Effector memory CD8-positive, alpha-beta T cell (primary cell): ENCODE measurements at regions not wholly inside any gene's neighbourhood (a gene's known extent, or its start where the extent isn't known, plus 50 kb on each side); places are given as distances from the start of the nearest gene placed in this dataset.
"Not testable (repeated sequence)": the region's sequence is repeated elsewhere in the genome, so short reads cannot be mapped to it uniquely, and the experiment has no call there.

ENCODE experiments used
- ATAC-seq: fragments of 150-1000 bp; cut with Tn5 transposase; replicated peaks from 2 replicates; pipeline ENCODE4 v1.10.0; 2021; ENCODE audit warnings: mild to moderate bottlenecking, moderate library complexity
- DNase-seq, 3 experiments: peaks; one replicate each; pipeline ENCODE4 v3.0.0; 2021
- H3K27ac Mint-ChIP-seq, 2 donors: one replicate each; pipeline ENCODE4 v1.8.0; 2022; ENCODE audit warnings: mild to moderate bottlenecking in 2 of 2, mixed read lengths in 2 of 2, moderate library complexity in 2 of 2
- H3K27me3 Mint-ChIP-seq, 2 donors: one replicate each; pipeline ENCODE4 v1.8.0; 2022; ENCODE audit warnings: mixed read lengths in 2 of 2
- H3K36me3 Mint-ChIP-seq: one replicate; pipeline ENCODE4 v1.8.0; 2022; ENCODE audit warnings: mild to moderate bottlenecking, moderate library complexity, mixed read lengths; ENCODE audit not compliant: insufficient read depth
- H3K4me1 Mint-ChIP-seq, 2 donors: one replicate each; pipeline ENCODE4 v1.8.0; 2022; ENCODE audit warnings: low read depth in 2 of 2, mixed read lengths in 2 of 2
- H3K4me3 Mint-ChIP-seq, 2 donors: one replicate each; pipeline ENCODE4 v1.8.0; 2022; ENCODE audit warnings: mild to moderate bottlenecking in 2 of 2, mixed read lengths in 2 of 2, moderate library complexity in 2 of 2
- H3K9me3 Mint-ChIP-seq, 2 donors: one replicate each; pipeline ENCODE4 v1.8.0; 2022; ENCODE audit warnings: mixed read lengths in 2 of 2

DNA sequence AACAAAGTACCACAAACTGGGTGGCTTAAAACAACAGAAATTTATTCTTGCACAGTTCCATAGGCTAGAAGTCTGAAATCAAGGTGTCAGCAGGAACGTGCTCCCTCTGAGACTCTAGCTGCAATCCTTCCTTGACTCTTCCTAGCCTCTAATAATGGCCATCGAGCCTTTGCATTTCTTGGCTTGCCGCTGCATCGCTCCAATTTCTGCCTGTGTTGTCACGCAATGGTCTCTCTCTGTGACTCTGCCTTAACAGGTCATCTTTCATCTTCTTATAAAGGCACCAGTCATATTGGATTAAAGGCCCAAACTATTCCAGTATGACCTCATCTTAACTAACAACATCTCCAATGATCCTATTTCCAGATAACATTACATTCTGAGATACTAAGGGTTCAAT, 61.0 kb upstream of the FNDC3B start:
- ATAC-seq (no peak), DNase-seq (no peak)
- Mint-ChIP-seq H3K36me3 (no peaks in the 10 kb centered on the region), H3K9me3 (no peaks in the 10 kb centered on the region), H3K4me1 (peaks cover 8 to 14% of the 10 kb centered on the region in 2 donors), H3K27ac (no peak overlapping the region), H3K4me3 (no peak overlapping the region), H3K27me3 (no peaks in the 10 kb centered on the region)

DNA sequence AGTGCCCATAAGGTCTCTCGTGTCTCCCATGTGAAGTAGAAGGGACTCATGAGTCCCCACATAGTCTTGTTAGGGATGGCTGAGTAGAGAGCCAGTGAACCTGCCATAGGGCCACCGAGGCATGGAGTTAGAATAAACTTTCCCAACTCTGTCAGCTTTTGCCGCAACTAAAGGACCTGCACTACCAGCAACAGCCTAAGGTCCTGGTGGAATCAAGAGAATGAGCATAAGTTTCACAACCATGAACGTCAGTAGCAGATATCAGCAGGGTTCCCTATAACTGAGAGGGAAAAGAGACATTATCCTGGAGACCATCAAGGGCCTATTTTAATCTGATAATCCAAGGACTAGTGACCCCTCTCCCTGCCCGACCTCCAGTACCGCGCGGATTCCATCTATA, 60.3 kb upstream of the FNDC3B start:
- Mint-ChIP-seq H3K4me3 (no peak overlapping the region), H3K27me3 (no peaks in the 10 kb centered on the region), H3K9me3 (no peaks in the 10 kb centered on the region), H3K27ac (no peak overlapping the region), H3K4me1 (peaks cover 8 to 14% of the 10 kb centered on the region in 2 donors), H3K36me3 (no peaks in the 10 kb centered on the region)
- DNase-seq = no peak
- no peak for ATAC-seq

DNA sequence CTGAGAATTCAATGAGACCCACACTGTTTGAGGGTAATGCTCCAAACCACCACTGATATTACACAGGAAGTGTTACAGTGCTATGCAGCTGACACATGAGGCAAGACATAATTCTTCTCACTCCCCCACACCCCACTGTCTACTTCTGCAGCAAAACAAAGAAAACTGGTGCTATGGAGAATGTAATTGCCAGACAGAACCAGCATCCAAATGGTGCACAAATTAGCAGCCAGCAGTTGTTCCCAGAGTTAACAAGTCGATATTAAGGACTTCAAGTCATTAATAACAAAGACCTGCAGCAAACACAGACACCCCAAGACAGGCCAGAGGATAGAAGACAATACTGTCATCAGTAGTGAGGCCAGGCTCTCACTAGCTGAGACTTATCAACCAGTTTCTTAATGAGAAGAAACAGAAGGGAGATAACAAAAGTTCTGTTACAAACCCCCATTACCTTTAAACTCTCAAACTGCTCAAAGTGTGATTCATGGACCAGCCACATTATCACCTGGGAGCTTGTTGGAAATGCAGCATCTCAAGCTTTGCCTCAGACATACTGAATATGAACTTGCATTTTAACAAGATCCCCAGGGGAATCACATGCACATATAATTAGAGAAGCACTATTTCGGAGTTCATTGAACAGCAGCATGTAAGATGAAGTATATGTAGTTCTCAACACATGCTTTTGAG, 58.7 kb upstream of the FNDC3B start:
- peaks cover 8 to 14% of the 10 kb centered on the region in 2 donors for H3K4me1 Mint-ChIP-seq
- H3K27me3 Mint-ChIP-seq = no peaks in the 10 kb centered on the region
- no peaks in the 10 kb centered on the region for H3K9me3 Mint-ChIP-seq
- DNase-seq (peak; percentile 3 to 19 (median 14)), ATAC-seq (peak; percentile 99)
- peak overlapping the region; percentile 75 to 91 for H3K27ac Mint-ChIP-seq
- H3K36me3 Mint-ChIP-seq = no peaks in the 10 kb centered on the region
- H3K4me3 Mint-ChIP-seq = peak overlapping the region in 1 of 2 donors; percentile 45

DNA sequence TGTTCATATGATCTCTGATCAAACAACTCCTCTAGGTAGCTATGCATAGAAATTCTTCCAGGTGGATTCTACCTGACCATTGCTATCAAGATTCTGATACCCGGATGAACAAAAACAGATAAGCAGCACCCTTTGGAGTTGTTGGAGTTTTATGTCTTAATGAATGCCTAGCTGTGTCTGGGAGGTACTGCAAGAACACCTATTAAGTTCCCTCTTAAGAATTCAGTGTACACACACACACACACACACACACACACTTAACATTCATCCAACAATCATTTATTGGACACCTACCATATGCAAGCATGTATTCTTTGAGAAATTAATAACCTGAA, 58.1 kb upstream of the FNDC3B start:
- H3K4me3 Mint-ChIP-seq = no peak overlapping the region
- no peaks in the 10 kb centered on the region for H3K27me3 Mint-ChIP-seq
- no peaks in the 10 kb centered on the region for H3K36me3 Mint-ChIP-seq
- no peaks in the 10 kb centered on the region for H3K9me3 Mint-ChIP-seq
- H3K4me1 Mint-ChIP-seq = peaks cover 8 to 18% of the 10 kb centered on the region in 2 donors
- ATAC-seq (no peak), DNase-seq (no peak)
- H3K27ac Mint-ChIP-seq = peak overlapping the region; percentile 75 to 91

DNA sequence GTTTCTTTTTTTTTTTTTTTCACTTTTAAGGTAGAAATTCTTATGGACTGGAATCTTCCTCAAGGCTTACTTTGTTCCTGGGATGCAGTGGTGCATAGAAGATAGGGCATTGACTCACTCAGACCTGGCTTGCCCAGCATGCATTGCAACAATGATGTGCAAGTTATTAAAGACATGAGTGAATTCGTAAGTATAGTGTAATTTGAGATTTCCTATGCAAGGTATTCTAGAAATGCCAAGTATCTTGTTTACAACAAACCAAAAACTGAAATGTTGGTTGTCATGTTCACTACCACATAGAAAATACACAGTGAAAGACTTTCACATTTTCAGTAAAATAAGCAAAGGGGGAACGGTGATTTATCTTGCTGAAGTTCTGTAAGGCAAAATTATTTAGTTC, 56.5 kb upstream of the FNDC3B start:
- H3K9me3 Mint-ChIP-seq = no peaks in the 10 kb centered on the region
- H3K36me3 Mint-ChIP-seq = no peaks in the 10 kb centered on the region
- DNase-seq (no peak), ATAC-seq (no peak)
- peaks cover 8 to 19% of the 10 kb centered on the region in 2 donors for H3K4me1 Mint-ChIP-seq
- no peak overlapping the region for H3K4me3 Mint-ChIP-seq
- no peak overlapping the region for H3K27ac Mint-ChIP-seq
- H3K27me3 Mint-ChIP-seq = no peaks in the 10 kb centered on the region

DNA sequence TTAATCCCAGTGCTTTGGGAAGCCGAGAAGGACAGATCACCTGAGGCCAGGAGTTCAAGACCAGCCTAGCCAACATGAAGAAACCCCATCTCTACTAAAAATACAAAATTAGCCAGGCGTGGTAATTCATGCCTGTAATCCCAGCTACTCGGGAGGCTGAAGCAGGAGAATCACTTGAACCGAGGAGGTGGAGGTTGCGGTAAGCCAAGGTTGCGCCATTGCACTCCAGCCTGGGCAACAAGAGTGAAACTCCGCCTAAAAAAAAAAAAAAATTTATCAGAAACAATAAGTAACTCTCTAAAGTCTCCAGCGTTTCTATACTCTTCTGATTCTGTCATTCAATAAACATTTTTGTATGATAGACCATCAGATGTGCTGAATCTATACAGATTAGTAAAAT, 55.7 kb upstream of the FNDC3B start:
- not testable (repeated sequence) for H3K36me3 Mint-ChIP-seq, H3K9me3 Mint-ChIP-seq, H3K27me3 Mint-ChIP-seq, H3K4me3 Mint-ChIP-seq, ATAC-seq, DNase-seq, H3K27ac Mint-ChIP-seq
- peaks cover 8 to 19% of the 10 kb centered on the region in 2 donors for H3K4me1 Mint-ChIP-seq

DNA sequence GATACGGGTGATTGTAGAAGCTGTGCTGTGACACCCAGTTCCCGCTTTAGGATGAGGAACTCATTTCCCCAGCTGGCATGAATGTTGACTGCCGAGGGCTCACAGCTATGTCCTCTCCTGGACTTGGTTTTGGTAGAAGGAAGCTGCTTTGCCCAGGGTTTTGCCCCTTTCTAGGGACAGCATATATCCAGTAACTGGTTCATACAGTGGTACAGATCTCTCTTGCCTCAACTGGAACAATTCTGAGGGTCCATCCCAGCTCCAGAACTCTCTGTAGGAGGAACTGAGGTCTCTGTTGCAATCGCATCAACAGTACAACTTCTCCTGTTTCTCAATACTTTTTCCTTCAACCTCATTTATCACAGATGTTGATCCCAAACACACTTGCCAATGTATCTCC, 54.5 kb upstream of the FNDC3B start:
- ATAC-seq (no peak), DNase-seq (no peak)
- H3K36me3 Mint-ChIP-seq = no peaks in the 10 kb centered on the region

DNA sequence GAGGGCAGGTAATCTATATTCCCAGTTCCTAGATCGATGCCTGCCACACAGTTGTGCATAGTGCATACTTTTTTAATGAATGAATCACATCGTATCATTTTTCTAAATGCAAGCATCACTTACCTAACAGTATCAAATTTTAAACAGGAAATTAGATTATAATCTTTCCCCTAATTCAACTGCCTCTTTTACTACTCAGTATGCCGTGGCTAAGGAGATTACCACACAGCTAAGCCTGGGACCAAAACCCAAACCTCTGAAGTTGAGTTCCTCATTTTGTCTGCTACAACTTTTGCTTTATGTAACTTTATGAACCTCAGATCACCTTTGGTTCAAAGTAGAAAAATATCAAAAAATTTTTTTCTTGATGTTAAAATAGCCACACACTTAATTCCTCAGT, 53.2 kb upstream of the FNDC3B start:
- ATAC-seq = no peak
- Mint-ChIP-seq H3K9me3 (no peaks in the 10 kb centered on the region), H3K36me3 (no peaks in the 10 kb centered on the region), H3K27me3 (peaks cover 0 to 7% of the 10 kb centered on the region in 2 donors), H3K4me3 (no peak overlapping the region), H3K27ac (no peak overlapping the region), H3K4me1 (peaks cover 2 to 10% of the 10 kb centered on the region in 2 donors)
- DNase-seq = no peak

More for the DNA sequence above, 54.5 kb upstream of the FNDC3B start:
- H3K27me3 Mint-ChIP-seq = peaks cover 0 to under 1% of the 10 kb centered on the region in 2 donors
- H3K4me1 Mint-ChIP-seq = peaks cover 8 to 19% of the 10 kb centered on the region in 2 donors
- H3K4me3 Mint-ChIP-seq = no peak overlapping the region
- peak overlapping the region in 1 of 2 donors; percentile 29 for H3K27ac Mint-ChIP-seq
- no peaks in the 10 kb centered on the region for H3K9me3 Mint-ChIP-seq

DNA sequence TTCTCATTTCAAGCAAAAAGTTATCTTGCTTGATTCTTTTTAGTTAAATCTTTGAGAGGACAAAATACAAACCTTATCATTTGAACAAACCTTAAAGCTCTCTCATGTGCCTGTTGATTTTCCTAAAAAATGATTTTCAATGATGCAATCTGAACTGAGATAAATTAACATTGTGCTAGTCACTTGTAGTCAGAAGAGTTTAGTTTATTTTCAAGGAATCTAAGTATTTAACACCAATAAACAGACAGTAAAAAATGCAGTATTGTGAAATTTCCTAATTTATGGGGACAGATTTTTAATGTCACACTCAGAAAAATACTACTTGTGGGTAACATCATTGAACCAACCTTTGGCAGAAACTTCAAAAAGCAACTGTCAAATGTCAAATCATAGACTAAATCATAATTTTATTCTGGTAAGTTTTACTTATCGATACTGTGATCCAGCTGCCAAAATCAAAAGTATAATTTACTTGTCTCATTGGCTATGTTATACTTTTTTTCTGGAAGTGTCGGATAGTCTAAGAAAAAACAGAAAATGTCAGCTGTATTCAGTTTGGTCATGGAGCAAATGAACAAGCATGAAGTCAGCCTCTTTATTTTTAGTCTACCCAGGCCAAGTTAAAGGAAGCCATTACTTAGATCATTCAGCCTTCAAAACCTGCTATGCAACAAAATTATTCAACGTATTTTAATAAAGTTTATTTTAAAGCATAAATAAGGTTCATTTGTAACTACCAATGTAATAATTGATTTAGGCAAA, 52.4 kb upstream of the FNDC3B start:
- ATAC-seq = no peak
- no peaks in the 10 kb centered on the region for H3K36me3 Mint-ChIP-seq
- peaks cover 0 to 7% of the 10 kb centered on the region in 2 donors for H3K27me3 Mint-ChIP-seq
- no peak overlapping the region for H3K27ac Mint-ChIP-seq
- H3K4me3 Mint-ChIP-seq = no peak overlapping the region
- no peaks in the 10 kb centered on the region for H3K9me3 Mint-ChIP-seq
- DNase-seq = no peak
- H3K4me1 Mint-ChIP-seq = peaks cover 0 to 5% of the 10 kb centered on the region in 2 donors
